ENCODE measurements at regions not wholly inside any gene's neighbourhood (a gene's known extent, or its start where the extent isn't known, plus 50 kb on each side); places are given as distances from the start of the nearest gene placed in this dataset.

DNA sequence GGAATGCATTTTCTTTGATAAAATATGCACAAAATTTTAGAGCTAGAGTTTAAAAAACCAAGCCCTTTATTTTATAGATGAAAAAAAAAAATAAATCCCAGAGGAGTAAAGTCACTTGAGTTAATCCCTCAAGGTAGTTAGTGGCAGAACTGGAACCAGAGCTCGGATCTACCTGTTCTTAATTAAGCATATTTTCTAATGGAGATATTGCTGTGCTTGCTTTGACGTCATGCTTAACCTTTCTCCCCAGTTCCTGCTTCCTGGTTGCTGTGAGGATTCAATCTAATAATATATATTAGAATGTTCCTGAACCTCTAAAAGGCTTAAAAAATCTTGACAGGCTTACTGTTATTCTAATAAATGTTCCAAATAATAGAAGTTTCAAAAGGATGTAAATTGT, 300.6 kb upstream of the KLF12 start:
- no peak for TF ChIP-seq CTCF (IDR thresholded peaks at IDR 0.05; ENCODE audit: insufficient read depth, low read length, poor library complexity, severe bottlenecking)
- no peak for TF ChIP-seq EZH2phosphoT487 (conservative IDR thresholded peaks at IDR 0.05; ENCODE audit: low read length)

Data from SU-DHL-6 (cell line).